GM19468 (cell line): ENCODE measurements at regions not wholly inside any gene's neighbourhood (a gene's known extent, or its start where the extent isn't known, plus 50 kb on each side); places are given as distances from the start of the nearest gene placed in this dataset.
"Not testable (repeated sequence)": the region's sequence is repeated elsewhere in the genome, so short reads cannot be mapped to it uniquely, and the experiment has no call there.

Source experiments
- ATAC-seq: cut with Tn5 transposase; IDR thresholded peaks from one replicate; pipeline ENCODE4 v1.9.1; 2021; ENCODE audit warnings: mild to moderate bottlenecking, moderate library complexity, moderate number of reproducible peaks; ENCODE audit not compliant: unreplicated experiment; ENCODE audit errors: extremely low read depth

- no peak for ATAC-seq
Observed at GRCh38 chr5:14925326-14925725, 53.7 kb upstream of the ANKH start.

- ATAC-seq = not testable (repeated sequence)
Observed at GRCh38 chr5:14922952-14923351, 51.4 kb upstream of the ANKH start.

- no peak for ATAC-seq
Observed at GRCh38 chr5:14922456-14922855, 50.9 kb upstream of the ANKH start.
